Progenitor cell of endocrine pancreas (in vitro differentiated cells): ENCODE measurements at regions not wholly inside any gene's neighbourhood (a gene's known extent, or its start where the extent isn't known, plus 50 kb on each side); places are given as distances from the start of the nearest gene placed in this dataset.

Experiments used
- DNase-seq: peaks from one replicate; pipeline ENCODE4 v3.0.0; 2021; ENCODE audit warnings: low spot score; ENCODE audit not compliant: unreplicated experiment
- H3K27ac Mint-ChIP-seq: 2 replicates; pipeline ENCODE4 v1.8.0; 2021; ENCODE audit warnings: mild to moderate bottlenecking, moderate library complexity, mixed read lengths
- H3K27me3 Mint-ChIP-seq: 2 replicates; pipeline ENCODE4 v1.8.0; 2021; ENCODE audit warnings: mixed read lengths
- H3K36me3 Mint-ChIP-seq: 2 replicates; pipeline ENCODE4 v1.8.0; 2022; ENCODE audit warnings: mixed read lengths; ENCODE audit not compliant: insufficient read depth
- H3K4me1 Mint-ChIP-seq: 2 replicates; pipeline ENCODE4 v1.8.0; 2021; ENCODE audit warnings: low read depth, mixed read lengths
- H3K4me3 Mint-ChIP-seq: 2 replicates; pipeline ENCODE4 v1.8.0; 2021; ENCODE audit warnings: low read depth, mild to moderate bottlenecking, moderate library complexity, mixed read lengths
- H3K9me3 Mint-ChIP-seq: 2 replicates; pipeline ENCODE4 v1.8.0; 2021; ENCODE audit warnings: low read depth, mixed read lengths
- TF ChIP-seq, protein P1 (sequence below): fragments of 200-600 bp; sonication (generic); IDR thresholded peaks from one replicate; pipeline ENCODE4 v1.5.0; 2021; ENCODE audit warnings: antibody characterized with exemption, mild to moderate bottlenecking; ENCODE audit not compliant: unreplicated experiment

DNA sequence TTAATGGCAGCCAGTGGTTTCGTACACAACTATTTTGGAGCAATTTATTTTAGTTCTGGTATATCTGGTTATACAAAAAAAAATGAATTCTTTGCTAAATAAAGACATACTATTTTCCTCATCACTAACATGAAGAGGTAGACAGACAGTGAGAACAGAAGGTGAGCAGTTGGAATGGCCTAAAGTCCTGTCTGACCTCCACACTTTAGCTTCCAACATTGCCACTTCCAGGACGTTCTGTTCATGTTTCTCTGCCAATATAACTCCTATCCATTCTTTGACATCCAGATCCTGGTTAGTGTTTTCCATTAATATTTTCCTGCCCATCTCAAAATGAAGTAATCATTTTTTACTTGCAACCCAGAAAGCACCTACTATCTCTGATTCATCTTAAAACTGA, 112.9 kb upstream of the FRY start:
- Mint-ChIP-seq H3K27me3 (peaks cover 6% of the 10 kb centered on the region), H3K27ac (no peak overlapping the region), H3K4me3 (no peak overlapping the region), H3K9me3 (no peaks in the 10 kb centered on the region), H3K36me3 (no peaks in the 10 kb centered on the region), H3K4me1 (peaks cover 12% of the 10 kb centered on the region)
- DNase-seq, result no peak
- TF ChIP-seq, protein P1, sequence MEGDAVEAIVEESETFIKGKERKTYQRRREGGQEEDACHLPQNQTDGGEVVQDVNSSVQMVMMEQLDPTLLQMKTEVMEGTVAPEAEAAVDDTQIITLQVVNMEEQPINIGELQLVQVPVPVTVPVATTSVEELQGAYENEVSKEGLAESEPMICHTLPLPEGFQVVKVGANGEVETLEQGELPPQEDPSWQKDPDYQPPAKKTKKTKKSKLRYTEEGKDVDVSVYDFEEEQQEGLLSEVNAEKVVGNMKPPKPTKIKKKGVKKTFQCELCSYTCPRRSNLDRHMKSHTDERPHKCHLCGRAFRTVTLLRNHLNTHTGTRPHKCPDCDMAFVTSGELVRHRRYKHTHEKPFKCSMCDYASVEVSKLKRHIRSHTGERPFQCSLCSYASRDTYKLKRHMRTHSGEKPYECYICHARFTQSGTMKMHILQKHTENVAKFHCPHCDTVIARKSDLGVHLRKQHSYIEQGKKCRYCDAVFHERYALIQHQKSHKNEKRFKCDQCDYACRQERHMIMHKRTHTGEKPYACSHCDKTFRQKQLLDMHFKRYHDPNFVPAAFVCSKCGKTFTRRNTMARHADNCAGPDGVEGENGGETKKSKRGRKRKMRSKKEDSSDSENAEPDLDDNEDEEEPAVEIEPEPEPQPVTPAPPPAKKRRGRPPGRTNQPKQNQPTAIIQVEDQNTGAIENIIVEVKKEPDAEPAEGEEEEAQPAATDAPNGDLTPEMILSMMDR, result no peak

DNA sequence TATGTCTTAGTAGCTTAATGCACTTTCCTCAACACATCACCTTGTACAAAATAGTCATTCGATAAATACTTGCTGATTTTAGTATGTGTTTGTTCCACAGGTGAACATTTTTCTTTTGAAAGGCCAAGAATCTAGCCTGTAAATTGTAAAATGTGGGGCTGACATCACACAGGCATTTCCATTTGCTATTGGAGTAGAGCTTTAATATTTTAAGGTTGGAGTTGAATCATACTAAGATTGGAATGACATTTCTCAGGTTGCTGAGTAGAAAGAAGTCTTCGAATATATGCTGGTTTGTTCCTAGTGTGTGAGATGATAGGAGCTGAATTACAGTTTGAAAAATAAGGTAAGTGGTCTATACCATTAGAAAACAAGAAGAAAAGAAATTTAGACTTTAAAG, 112.3 kb upstream of the FRY start:
- Mint-ChIP-seq H3K36me3 (no peaks in the 10 kb centered on the region), H3K27me3 (peaks cover 6% of the 10 kb centered on the region), H3K9me3 (no peaks in the 10 kb centered on the region), H3K4me1 (peaks cover 12% of the 10 kb centered on the region), H3K27ac (no peak overlapping the region), H3K4me3 (no peak overlapping the region)
- no peak for DNase-seq
- TF ChIP-seq, protein P1, result no peak

GRCh38 chr13:31919971-31920726, 111.4 kb upstream of the FRY start:
- Mint-ChIP-seq H3K4me1 (peaks cover 13% of the 10 kb centered on the region), H3K27me3 (peaks cover 6% of the 10 kb centered on the region), H3K36me3 (no peaks in the 10 kb centered on the region), H3K4me3 (no peak overlapping the region), H3K9me3 (no peaks in the 10 kb centered on the region), H3K27ac (no peak overlapping the region)
- DNase-seq, result no peak
- TF ChIP-seq, protein P1, result no peak

DNA sequence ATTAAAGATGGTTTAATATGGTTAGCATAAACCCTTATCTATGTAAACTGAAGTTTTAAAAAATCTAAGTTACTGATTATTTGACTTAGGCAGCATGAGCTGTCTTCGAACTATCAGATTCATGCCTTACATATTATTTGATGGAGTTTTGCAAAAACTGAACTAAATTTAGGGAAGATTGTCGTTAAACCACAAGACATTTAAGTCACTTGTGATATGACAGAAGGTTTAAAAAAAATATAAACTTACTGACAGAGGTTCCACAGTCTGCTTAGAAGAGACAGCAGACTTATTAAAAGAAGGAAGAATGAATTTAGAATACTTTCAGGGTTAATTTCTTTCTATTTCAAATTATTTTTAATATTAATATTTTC, 110.9 kb upstream of the FRY start:
- no peaks in the 10 kb centered on the region for H3K36me3 Mint-ChIP-seq
- no peak for DNase-seq
- peaks cover 15% of the 10 kb centered on the region for H3K4me1 Mint-ChIP-seq
- H3K9me3 Mint-ChIP-seq, result no peaks in the 10 kb centered on the region
- H3K27me3 Mint-ChIP-seq, result peaks cover 6% of the 10 kb centered on the region
- TF ChIP-seq, protein P1, result no peak
- no peak overlapping the region for H3K27ac Mint-ChIP-seq
- no peak overlapping the region for H3K4me3 Mint-ChIP-seq

- peaks cover 6% of the 10 kb centered on the region for H3K27me3 Mint-ChIP-seq
- no peak overlapping the region for H3K27ac Mint-ChIP-seq
- H3K4me1 Mint-ChIP-seq, result peaks cover 23% of the 10 kb centered on the region
- no peaks in the 10 kb centered on the region for H3K36me3 Mint-ChIP-seq
- no peak for DNase-seq
- no peak overlapping the region for H3K4me3 Mint-ChIP-seq
- no peaks in the 10 kb centered on the region for H3K9me3 Mint-ChIP-seq
- TF ChIP-seq, protein P1, result no peak
Observed at GRCh38 chr13:31922724-31923123, 108.8 kb upstream of the FRY start.
